Thyroid gland (tissue), 4 donors: ENCODE measurements at regions not wholly inside any gene's neighbourhood (a gene's known extent, or its start where the extent isn't known, plus 50 kb on each side); places are given as distances from the start of the nearest gene placed in this dataset.

Experiments used
- DNase-seq, 2 donors: peaks; one replicate each; pipeline ENCODE4 v3.0.0-alpha.2; 2019
- H3K27ac ChIP-seq, 3 donors: fragments of 200-600 bp; sonication (generic); 1 replicate in 2 of 3; 2 replicates in 1 of 3; pipeline ENCODE4 v1.5.1; 2016 to 2019; ENCODE audit warnings: mild to moderate bottlenecking in 1 of 3, moderate library complexity in 1 of 3
- H3K27me3 ChIP-seq: fragments of 200-600 bp; sonication (generic); one replicate; pipeline ENCODE4 v1.5.1; 2019
- H3K36me3 ChIP-seq, 2 donors: fragments of 200-600 bp; sonication (generic); one replicate each; pipeline ENCODE4 v1.5.1; 2016 to 2019
- H3K4me1 ChIP-seq, 2 donors: fragments of 200-600 bp; sonication (generic); one replicate each; pipeline ENCODE4 v1.5.1; 2017 to 2019
- H3K4me3 ChIP-seq, 3 donors: fragments of 200-600 bp; sonication (generic); replicated peaks in 1 of 3; 1 replicate in 2 of 3; 2 replicates in 1 of 3; pipeline ENCODE4 v1.5.1; 2016; ENCODE audit warnings: mild to moderate bottlenecking in 1 of 3
- H3K9me3 ChIP-seq: fragments of 200-600 bp; sonication (generic); one replicate; pipeline ENCODE4 v1.5.1; 2017
- CTCF ChIP-seq, 6 experiments: fragments of 200-600 bp in 3 of 6; fragments of 450-650 bp in 3 of 6; sonication (generic) in 3 of 6; IDR thresholded peaks; one replicate each; pipeline ENCODE4 v1.5.1; 2016 to 2019; ENCODE audit warnings: antibody characterized with exemption in 6 of 6, mild to moderate bottlenecking in 2 of 6, inconsistent platforms in 1 of 6, moderate library complexity in 1 of 6
- POLR2A ChIP-seq, 2 donors: fragments of 450-650 bp; IDR thresholded peaks; one replicate each; pipeline ENCODE4 v1.6.1; 2017; ENCODE audit warnings: antibody characterized with exemption in 2 of 2, mild to moderate bottlenecking in 2 of 2, moderate library complexity in 1 of 2
- WGBS, 2 donors: methylation state at CpG; one replicate each; pipeline ENCODE4 v1.1.5; 2017; 5-methylcytosine and 5-hydroxymethylcytosine counted together
- intact Hi-C: fragments of 100-400 bp; cut with DNase I; formaldehyde crosslinking; loops from one replicate; pipeline ENCODE4 v1.15.1; 2023

- H3K4me3 ChIP-seq: no peak overlapping the region
- intact Hi-C loops: no loop called here
- H3K36me3 ChIP-seq: no peaks in the 10 kb centered on the region
- 57 to 64% methylated on average over 2 of the region's 2 CpGs for WGBS, 2 donors
- TF ChIP-seq POLR2A (IDR thresholded peaks at IDR 0.05) (no peak), CTCF (IDR thresholded peaks at IDR 0.05) (no peak)
- H3K9me3 ChIP-seq: no peaks in the 10 kb centered on the region
- no peak overlapping the region for H3K27ac ChIP-seq
- no peak for DNase-seq
- H3K27me3 ChIP-seq: no peaks in the 10 kb centered on the region
- H3K4me1 ChIP-seq: peaks cover 0 to under 1% of the 10 kb centered on the region in 2 donors
These were observed 388.5 kb downstream of the ENC1 start for GRCh38 chr5:74252044-74252443.

- Histone ChIP-seq H3K27ac (no peak overlapping the region), H3K9me3 (no peaks in the 10 kb centered on the region), H3K27me3 (no peaks in the 10 kb centered on the region), H3K36me3 (no peaks in the 10 kb centered on the region), H3K4me1 (no peaks in the 10 kb centered on the region), H3K4me3 (no peak overlapping the region)
- no peak for DNase-seq
- WGBS, 2 donors: 60 to 71% methylated on average over 9 of the region's 9 CpGs
- TF ChIP-seq POLR2A (IDR thresholded peaks at IDR 0.05) (no peak), CTCF (IDR thresholded peaks at IDR 0.05) (no peak)
- intact Hi-C loops: no loop called here
These were observed 389.1 kb downstream of the ENC1 start for GRCh38 chr5:74251141-74252035.

- DNase-seq: no peak
- Histone ChIP-seq H3K27me3 (no peaks in the 10 kb centered on the region), H3K4me1 (no peaks in the 10 kb centered on the region), H3K9me3 (no peaks in the 10 kb centered on the region), H3K4me3 (no peak overlapping the region), H3K36me3 (no peaks in the 10 kb centered on the region), H3K27ac (no peak overlapping the region)
- intact Hi-C loops: no loop called here
- TF ChIP-seq POLR2A (IDR thresholded peaks at IDR 0.05) (no peak), CTCF (IDR thresholded peaks at IDR 0.05) (no peak)
- WGBS, 2 donors: 79 to 82% methylated on average over 6 of the region's 6 CpGs
These were observed 390.0 kb downstream of the ENC1 start for GRCh38 chr5:74250304-74251102.

GRCh38 chr5:74248576-74248975 lies 392.0 kb downstream of the ENC1 start:
- no peak for DNase-seq
- no peak overlapping the region for H3K27ac ChIP-seq
- H3K4me3 ChIP-seq: no peak overlapping the region
- no peaks in the 10 kb centered on the region for H3K4me1 ChIP-seq
- TF ChIP-seq POLR2A (IDR thresholded peaks at IDR 0.05) (no peak), CTCF (IDR thresholded peaks at IDR 0.05) (no peak)
- no peaks in the 10 kb centered on the region for H3K36me3 ChIP-seq
- H3K27me3 ChIP-seq: no peaks in the 10 kb centered on the region
- intact Hi-C loops: no loop called here
- H3K9me3 ChIP-seq: no peaks in the 10 kb centered on the region

GRCh38 chr5:74244406-74244805 lies 396.1 kb downstream of the ENC1 start:
- intact Hi-C loops: no loop called here
- no peak for DNase-seq
- no peak for TF ChIP-seq POLR2A (IDR thresholded peaks at IDR 0.05)
- no peak for TF ChIP-seq CTCF (IDR thresholded peaks at IDR 0.05)
- H3K36me3 ChIP-seq: no peaks in the 10 kb centered on the region
- H3K27ac ChIP-seq: no peak overlapping the region
- no peaks in the 10 kb centered on the region for H3K9me3 ChIP-seq
- no peaks in the 10 kb centered on the region for H3K27me3 ChIP-seq
- 97 to 98% methylated on average over 3 of the region's 3 CpGs for WGBS, 2 donors
- H3K4me3 ChIP-seq: no peak overlapping the region
- H3K4me1 ChIP-seq: no peaks in the 10 kb centered on the region
